ENCODE measurements at regions not wholly inside any gene's neighbourhood (a gene's known extent, or its start where the extent isn't known, plus 50 kb on each side); places are given as distances from the start of the nearest gene placed in this dataset.

DNA sequence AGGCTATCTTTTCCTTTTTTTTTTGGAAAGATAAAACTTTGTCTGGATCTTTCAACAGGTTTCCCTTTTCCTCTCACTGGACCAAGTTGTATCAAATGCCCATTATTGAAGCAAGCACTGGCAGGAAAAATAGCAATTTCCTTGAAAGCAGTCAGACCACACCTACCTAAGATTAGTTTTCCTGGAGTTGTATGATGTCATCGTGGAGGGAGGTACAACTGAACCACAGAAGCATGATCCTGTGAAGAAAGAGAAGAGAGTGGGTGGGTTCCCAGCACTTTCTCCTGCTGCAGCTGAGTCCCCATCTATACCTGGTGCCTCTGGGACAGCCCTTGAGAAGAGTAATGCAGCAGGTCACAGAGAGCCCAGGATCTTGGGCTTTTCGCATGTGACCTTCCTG, 63.6 kb upstream of the ERCC4 start:
- H2BK15ac ChIP-seq (ENCODE audit: low read depth, low read length) = no peak overlapping the region
- TF ChIP-seq CEBPB (IDR thresholded peaks at IDR 0.05; ENCODE audit: low read depth, low read length) (no peak), POLR2A (IDR thresholded peaks at IDR 0.05; ENCODE audit: low read depth, low read length) (no peak), CHD1 (IDR thresholded peaks at IDR 0.05; ENCODE audit: low read depth, low read length) (no peak), RCOR1 (IDR thresholded peaks at IDR 0.05; ENCODE audit: insufficient replicate concordance, low read length) (no peak), MXI1 (IDR thresholded peaks at IDR 0.05; ENCODE audit: borderline replicate concordance, low read depth, low read length) (no peak), FOS (IDR thresholded peaks at IDR 0.05; ENCODE audit: low read depth, low read length) (no peak), MAFK (IDR thresholded peaks at IDR 0.05; ENCODE audit: low read depth, low read length) (no peak), RFX5 (IDR thresholded peaks at IDR 0.05; ENCODE audit: low read depth, low read length) (no peak), NFE2L2 (IDR thresholded peaks at IDR 0.05; ENCODE audit: low read depth, low read length) (no peak), MAZ (IDR thresholded peaks at IDR 0.05; ENCODE audit: borderline replicate concordance, low read depth, low read length) (no peak)
- TF ChIP-seq, protein P1, sequence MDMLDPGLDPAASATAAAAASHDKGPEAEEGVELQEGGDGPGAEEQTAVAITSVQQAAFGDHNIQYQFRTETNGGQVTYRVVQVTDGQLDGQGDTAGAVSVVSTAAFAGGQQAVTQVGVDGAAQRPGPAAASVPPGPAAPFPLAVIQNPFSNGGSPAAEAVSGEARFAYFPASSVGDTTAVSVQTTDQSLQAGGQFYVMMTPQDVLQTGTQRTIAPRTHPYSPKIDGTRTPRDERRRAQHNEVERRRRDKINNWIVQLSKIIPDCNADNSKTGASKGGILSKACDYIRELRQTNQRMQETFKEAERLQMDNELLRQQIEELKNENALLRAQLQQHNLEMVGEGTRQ (IDR thresholded peaks at IDR 0.05; ENCODE audit: low read depth, low read length) = no peak
- TF ChIP-seq, protein P2, sequence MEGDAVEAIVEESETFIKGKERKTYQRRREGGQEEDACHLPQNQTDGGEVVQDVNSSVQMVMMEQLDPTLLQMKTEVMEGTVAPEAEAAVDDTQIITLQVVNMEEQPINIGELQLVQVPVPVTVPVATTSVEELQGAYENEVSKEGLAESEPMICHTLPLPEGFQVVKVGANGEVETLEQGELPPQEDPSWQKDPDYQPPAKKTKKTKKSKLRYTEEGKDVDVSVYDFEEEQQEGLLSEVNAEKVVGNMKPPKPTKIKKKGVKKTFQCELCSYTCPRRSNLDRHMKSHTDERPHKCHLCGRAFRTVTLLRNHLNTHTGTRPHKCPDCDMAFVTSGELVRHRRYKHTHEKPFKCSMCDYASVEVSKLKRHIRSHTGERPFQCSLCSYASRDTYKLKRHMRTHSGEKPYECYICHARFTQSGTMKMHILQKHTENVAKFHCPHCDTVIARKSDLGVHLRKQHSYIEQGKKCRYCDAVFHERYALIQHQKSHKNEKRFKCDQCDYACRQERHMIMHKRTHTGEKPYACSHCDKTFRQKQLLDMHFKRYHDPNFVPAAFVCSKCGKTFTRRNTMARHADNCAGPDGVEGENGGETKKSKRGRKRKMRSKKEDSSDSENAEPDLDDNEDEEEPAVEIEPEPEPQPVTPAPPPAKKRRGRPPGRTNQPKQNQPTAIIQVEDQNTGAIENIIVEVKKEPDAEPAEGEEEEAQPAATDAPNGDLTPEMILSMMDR (conservative IDR thresholded peaks at IDR 0.05; ENCODE audit: low read depth, low read length) = no peak
- TF ChIP-seq, protein P3, sequence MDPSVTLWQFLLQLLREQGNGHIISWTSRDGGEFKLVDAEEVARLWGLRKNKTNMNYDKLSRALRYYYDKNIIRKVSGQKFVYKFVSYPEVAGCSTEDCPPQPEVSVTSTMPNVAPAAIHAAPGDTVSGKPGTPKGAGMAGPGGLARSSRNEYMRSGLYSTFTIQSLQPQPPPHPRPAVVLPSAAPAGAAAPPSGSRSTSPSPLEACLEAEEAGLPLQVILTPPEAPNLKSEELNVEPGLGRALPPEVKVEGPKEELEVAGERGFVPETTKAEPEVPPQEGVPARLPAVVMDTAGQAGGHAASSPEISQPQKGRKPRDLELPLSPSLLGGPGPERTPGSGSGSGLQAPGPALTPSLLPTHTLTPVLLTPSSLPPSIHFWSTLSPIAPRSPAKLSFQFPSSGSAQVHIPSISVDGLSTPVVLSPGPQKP (IDR thresholded peaks at IDR 0.05; ENCODE audit: borderline replicate concordance, low read depth, low read length) = no peak
- no peaks in the 10 kb centered on the region for H4K20me1 ChIP-seq (ENCODE audit: insufficient read depth, low read length)
- no peaks in the 10 kb centered on the region for H3K79me1 ChIP-seq (ENCODE audit: low read depth in 1 of 2, low read length in 2 of 2)
- no peak overlapping the region for H3K18ac ChIP-seq (ENCODE audit: low read depth, low read length)
- ATAC-seq (ENCODE audit: low read depth) = no peak
- no peaks in the 10 kb centered on the region for H3K9me3 ChIP-seq (ENCODE audit: control insufficient read depth, insufficient read depth, low read length)
- no peak overlapping the region for H4K5ac ChIP-seq (ENCODE audit: low read depth, low read length)
- H3K4me1 ChIP-seq (ENCODE audit: control insufficient read depth, insufficient read depth, low read length) = no peaks in the 10 kb centered on the region
- H3K23ac ChIP-seq (ENCODE audit: low read depth, low read length) = no peak overlapping the region
- no peak overlapping the region for H3K14ac ChIP-seq (replicated peaks; ENCODE audit: low read depth, low read length)
- DNase-seq = no peak
- WGBS, 2 experiments (ENCODE audit: extremely low coverage in 2 of 2, insufficient read length in 1 of 2) = 50% methylated on average over 1 of the region's 2 CpGs; no CpG with 5 or more reads in 1 of the 2 experiments
- ChIA-PET CTCF (interaction anchor here (0.7 to 1.4 kb wide), 2 partner anchors 9 to 461 kb away, joined by 3 to 5 read pairs; no protein-coding TSS in a partner anchor), POLR2A (ENCODE audit: unreplicated experiment) (no interaction called here)
- H3K9me1 ChIP-seq (ENCODE audit: insufficient read depth, low read length) = no peaks in the 10 kb centered on the region
- no peak overlapping the region for H2AK9ac ChIP-seq (replicated peaks; ENCODE audit: low read depth, low read length, poor library complexity)
- no peak overlapping the region for H3K9ac ChIP-seq (ENCODE audit: low read depth, low read length)
- H3K27me3 ChIP-seq (ENCODE audit: control insufficient read depth, insufficient read depth, low read length) = no peaks in the 10 kb centered on the region
- no peak overlapping the region for H4K8ac ChIP-seq (ENCODE audit: low read depth in 2 of 2, low read length in 2 of 2)
- H2BK20ac ChIP-seq (ENCODE audit: low read depth, low read length) = no peak overlapping the region
- dilution Hi-C loops (cut with HindIII; ENCODE audit: low sequenced_read_pairs, unreplicated experiment) (no loop called here), intact Hi-C loops (cut with micrococcal nuclease) (no loop called here), in situ Hi-C loops (cut with MboI; ENCODE audit: low sequenced_read_pairs) (no loop called here)
- H2BK120ac ChIP-seq (ENCODE audit: low read depth, low read length) = no peak overlapping the region
- no peak overlapping the region for H3K27ac ChIP-seq (ENCODE audit: insufficient read depth, low read length)
- H2BK5ac ChIP-seq (ENCODE audit: low read depth, low read length, poor library complexity, severe bottlenecking) = no peak overlapping the region
- H3K4me2 ChIP-seq (ENCODE audit: low read depth, low read length) = no peak overlapping the region
- BruUV-seq (replicated peaks) = no TSS peak
- no peak overlapping the region for H3K4ac ChIP-seq (ENCODE audit: low read depth, low read length)
- H3K56ac ChIP-seq (ENCODE audit: extremely low read depth, insufficient read depth, low read length) = no peak overlapping the region
- H3K36me3 ChIP-seq (ENCODE audit: control insufficient read depth, insufficient read depth, low read length) = no peaks in the 10 kb centered on the region
- no peak overlapping the region for H2AFZ ChIP-seq (replicated peaks; ENCODE audit: low read length, poor library complexity)
- H4K91ac ChIP-seq (ENCODE audit: insufficient read depth, low read depth, low read length) = no peak overlapping the region
- H3K4me3 ChIP-seq (ENCODE audit: insufficient read depth, low read depth, low read length) = no peak overlapping the region
- no peak overlapping the region for H2AK5ac ChIP-seq (ENCODE audit: low read depth, low read length)

Measured in IMR-90 (cell line).